SK-N-SH treated with all-trans-retinoic acid at 6 μM for 48 hours (cell line): ENCODE measurements at regions not wholly inside any gene's neighbourhood (a gene's known extent, or its start where the extent isn't known, plus 50 kb on each side); places are given as distances from the start of the nearest gene placed in this dataset.

Source experiments
- ATAC-seq: fragments of 200-7000 bp; cut with Tn5 transposase; 3 replicates; pipeline ENCODE4 v1.9.1; 2020; ENCODE audit warnings: mild to moderate bottlenecking, moderate library complexity
- ARNTL ChIP-seq: fragments of 450-650 bp; formaldehyde crosslinking; IDR thresholded peaks from 2 replicates; pipeline ENCODE4 v1.5.0; 2020; ENCODE audit warnings: low read depth, mild to moderate bottlenecking, moderate library complexity, borderline replicate concordance
- CREB5 ChIP-seq: fragments of 250-450 bp; sonication (Bioruptor Pico); IDR thresholded peaks from 2 replicates; pipeline ENCODE4 v1.5.1; 2020; ENCODE audit warnings: low read depth, mild to moderate bottlenecking, moderate library complexity
- CSDC2 ChIP-seq: fragments of 250-450 bp; sonication (Bioruptor Pico); IDR thresholded peaks from 2 replicates; pipeline ENCODE4 v1.5.0; 2020; ENCODE audit warnings: mild to moderate bottlenecking, moderate library complexity
- CSRNP3 ChIP-seq: fragments of 250-450 bp; sonication (Bioruptor Pico); IDR thresholded peaks from 2 replicates; pipeline ENCODE4 v1.5.1; 2021; ENCODE audit warnings: mild to moderate bottlenecking, moderate library complexity
- ESRRG ChIP-seq: fragments of 250-450 bp; sonication (Bioruptor Pico); IDR thresholded peaks from 2 replicates; pipeline ENCODE4 v1.6.1; 2021; ENCODE audit warnings: mild to moderate bottlenecking
- GLIS3 ChIP-seq: fragments of 250-450 bp; sonication (Bioruptor Pico); IDR thresholded peaks from 2 replicates; pipeline ENCODE4 v1.5.0; 2020; ENCODE audit warnings: mild to moderate bottlenecking, moderate library complexity
- ISL1 ChIP-seq: fragments of 250-450 bp; sonication (Bioruptor Pico); IDR thresholded peaks from 2 replicates; pipeline ENCODE4 v2.1.2; 2022; ENCODE audit warnings: mild to moderate bottlenecking, moderate library complexity
- OSR1 ChIP-seq: fragments of 250-450 bp; sonication (Bioruptor Pico); IDR thresholded peaks from 2 replicates; pipeline ENCODE4 v1.8.0; 2022; ENCODE audit warnings: moderate library complexity, mild to moderate bottlenecking, inconsistent platforms
- PATZ1 ChIP-seq: fragments of 250-450 bp; sonication (Bioruptor Pico); IDR thresholded peaks from 2 replicates; pipeline ENCODE4 v1.8.0; 2020; ENCODE audit warnings: mild to moderate bottlenecking, moderate library complexity, borderline replicate concordance
- POU6F1 ChIP-seq: fragments of 250-450 bp; sonication (Bioruptor Pico); IDR thresholded peaks from 2 replicates; pipeline ENCODE4 v1.8.0; 2021; ENCODE audit warnings: low read depth, mild to moderate bottlenecking, moderate library complexity, borderline replicate concordance
- PPARA ChIP-seq: fragments of 250-450 bp; sonication (Bioruptor Pico); IDR thresholded peaks from 2 replicates; pipeline ENCODE4 v1.5.0; 2020; ENCODE audit warnings: mild to moderate bottlenecking, borderline replicate concordance
- RARB ChIP-seq: fragments of 250-450 bp; sonication (Bioruptor Pico); IDR thresholded peaks from 2 replicates; pipeline ENCODE4 v1.8.0; 2021; ENCODE audit warnings: mild to moderate bottlenecking, moderate library complexity
- SNAI2 ChIP-seq: fragments of 250-450 bp; sonication (Bioruptor Pico); IDR thresholded peaks from 2 replicates; pipeline ENCODE4 v1.5.0; 2020; ENCODE audit warnings: mild to moderate bottlenecking, moderate library complexity
- TCF4 ChIP-seq: fragments of 250-450 bp; sonication (Bioruptor Pico); IDR thresholded peaks from 2 replicates; pipeline ENCODE4 v1.8.0; 2021; ENCODE audit warnings: mild to moderate bottlenecking, moderate library complexity, borderline replicate concordance
- TOX ChIP-seq: fragments of 250-450 bp; sonication (Bioruptor Pico); IDR thresholded peaks from 2 replicates; pipeline ENCODE4 v1.8.0; 2021; ENCODE audit warnings: mild to moderate bottlenecking, moderate library complexity, borderline replicate concordance
- TSHZ2 ChIP-seq: fragments of 250-450 bp; sonication (Bioruptor Pico); IDR thresholded peaks from 2 replicates; pipeline ENCODE4 v1.5.0; 2020; ENCODE audit warnings: mild to moderate bottlenecking, moderate library complexity
- ZC3H10 ChIP-seq: fragments of 250-450 bp; sonication (Bioruptor Pico); IDR thresholded peaks from 2 replicates; pipeline ENCODE4 v1.5.1; 2021; ENCODE audit warnings: mild to moderate bottlenecking, moderate library complexity
- ZFP3 ChIP-seq: fragments of 250-450 bp; sonication (Bioruptor Pico); IDR thresholded peaks from 2 replicates; pipeline ENCODE4 v1.5.0; 2020; ENCODE audit warnings: mild to moderate bottlenecking, moderate library complexity
- ZFP30 ChIP-seq: fragments of 450-650 bp; formaldehyde crosslinking; IDR thresholded peaks from 2 replicates; pipeline ENCODE4 v1.5.0; 2022; ENCODE audit warnings: mild to moderate bottlenecking, moderate library complexity
- ZNF565 ChIP-seq: fragments of 450-650 bp; formaldehyde crosslinking; conservative IDR thresholded peaks from 2 replicates; pipeline ENCODE4 v1.5.0; 2020; ENCODE audit warnings: low read depth, mild to moderate bottlenecking, moderate library complexity
- ZNF70 ChIP-seq: fragments of 450-650 bp; formaldehyde crosslinking; IDR thresholded peaks from 2 replicates; pipeline ENCODE4 v1.5.0; 2020; ENCODE audit warnings: mild to moderate bottlenecking, moderate library complexity
- ZNF8 ChIP-seq: fragments of 450-650 bp; formaldehyde crosslinking; IDR thresholded peaks from 2 replicates; pipeline ENCODE4 v1.5.0; 2020; ENCODE audit warnings: mild to moderate bottlenecking, moderate library complexity

GRCh38 chr16:14017886-14018285 is 53.2 kb upstream of the MRTFB start:
- no peak for ATAC-seq
- no peak for TF ChIP-seq TCF4 (CRISPR knock-in tag)
- TF ChIP-seq CSDC2 (CRISPR knock-in tag) = no peak
- TF ChIP-seq CSRNP3 (CRISPR knock-in tag) = no peak
- TF ChIP-seq, all 23 proteins: peak for 0

- TF ChIP-seq ISL1 (CRISPR knock-in tag) (no peak), ESRRG (CRISPR knock-in tag) (no peak), CSRNP3 (CRISPR knock-in tag) (no peak), ZNF8 (no peak), RARB (CRISPR knock-in tag) (no peak), ARNTL (no peak), CSDC2 (CRISPR knock-in tag) (no peak), TSHZ2 (CRISPR knock-in tag) (no peak), ZNF565 (CRISPR knock-in tag) (no peak), PPARA (CRISPR knock-in tag) (no peak), CREB5 (no peak), POU6F1 (CRISPR knock-in tag) (no peak), SNAI2 (CRISPR knock-in tag) (no peak), ZC3H10 (CRISPR knock-in tag) (no peak), OSR1 (CRISPR knock-in tag) (no peak), TOX (no peak), GLIS3 (CRISPR knock-in tag) (no peak)
- no peak for ATAC-seq
These were observed 52.3 kb upstream of the MRTFB start for GRCh38 chr16:14018851-14019250.

GRCh38 chr16:14020141-14020540 is 51.0 kb upstream of the MRTFB start:
- ATAC-seq = no peak
- TF ChIP-seq GLIS3 (CRISPR knock-in tag) (no peak), ISL1 (CRISPR knock-in tag) (no peak), PATZ1 (no peak), ZC3H10 (CRISPR knock-in tag) (no peak), ZNF70 (CRISPR knock-in tag) (no peak), TCF4 (CRISPR knock-in tag) (no peak), CSRNP3 (CRISPR knock-in tag) (no peak), OSR1 (CRISPR knock-in tag) (no peak), PPARA (CRISPR knock-in tag) (no peak), TSHZ2 (CRISPR knock-in tag) (no peak), ZFP30 (no peak), ZNF8 (no peak), ZFP3 (CRISPR knock-in tag) (no peak), TOX (no peak)
